GM12878 (cell line): ENCODE measurements at regions not wholly inside any gene's neighbourhood (a gene's known extent, or its start where the extent isn't known, plus 50 kb on each side); places are given as distances from the start of the nearest gene placed in this dataset.

Experiments
- ATAC-seq: fragments of 200-7000 bp; cut with Tn5 transposase; 3 replicates; pipeline ENCODE4 v1.9.1; 2020; ENCODE audit warnings: mild to moderate bottlenecking, moderate library complexity
- BruUV-seq: library from RNA; stranded (reverse); fragments of 400-500 nt; replicated peaks from 2 replicates; lab custom pipeline; 2021; lab: Mats Ljungman, UMichigan
- CTCF ChIA-PET: fragments of 300-600 bp; sonication (Branson Sonifier 250); formaldehyde crosslinking; extraction: SDS; loops from one replicate; lab custom pipeline; 2021; ENCODE audit warnings: inconsistent platforms; lab: Yijun Ruan, JAX
- POLR2A ChIA-PET: fragments of 350-600 bp; formaldehyde crosslinking; extraction: SDS; loops from one replicate; lab custom pipeline; 2021; ENCODE audit warnings: inconsistent platforms; lab: Charles Lee
- RAD21 ChIA-PET: fragments of 300-600 bp; sonication (Branson Sonifier 250); formaldehyde crosslinking; loops from one replicate; lab custom pipeline; 2023; ENCODE audit warnings: antibody characterized with exemption; ENCODE audit not compliant: unreplicated experiment; lab: Charles Lee
- SMC1A ChIA-PET: fragments of 300-600 bp; sonication (Branson Sonifier 250); formaldehyde crosslinking; loops from one replicate; lab custom pipeline; 2023; ENCODE audit not compliant: unreplicated experiment, uncharacterized antibody; lab: Charles Lee
- DNase-seq: peaks from one replicate; pipeline ENCODE4 v3.0.0-alpha.2; 2011; ENCODE audit warnings: low read depth, low spot score
- FAIRE-seq: peaks from 3 replicates; lab custom pipeline; 2011; peaks lifted over from hg19 to GRCh38; lab: Jason Lieb, UNC
- H2AFZ ChIP-seq: 2 replicates; pipeline ENCODE4 v1.6.0; 2011; ENCODE audit warnings: low read depth, low read length, control low read depth; ENCODE audit not compliant: control insufficient read depth
- H3K27ac ChIP-seq: 2 replicates; pipeline ENCODE4 v1.5.1; 2011; ENCODE audit warnings: control low read depth; ENCODE audit not compliant: control insufficient read depth, insufficient read depth
- H3K27me3 ChIP-seq, 2 experiments: replicated peaks in 1 of 2; 2 replicates each; pipeline versions ENCODE4 v1.6.0 to v1.6.1; 2011; ENCODE audit warnings: low read length in 1 of 2; ENCODE audit not compliant: control insufficient read depth in 2 of 2, insufficient read depth in 2 of 2
- H3K36me3 ChIP-seq, 2 experiments: 2 replicates each; pipeline ENCODE4 v1.5.1; 2011; ENCODE audit warnings: low read length in 1 of 2; ENCODE audit not compliant: control insufficient read depth in 2 of 2, insufficient read depth in 2 of 2
- H3K4me1 ChIP-seq: 2 replicates; pipeline ENCODE4 v1.6.1; 2011; ENCODE audit warnings: mild to moderate bottlenecking, low read length, moderate library complexity, mixed read lengths; ENCODE audit not compliant: control insufficient read depth, insufficient read depth
- H3K4me2 ChIP-seq: 2 replicates; pipeline ENCODE4 v1.6.0; 2011; ENCODE audit warnings: control low read depth; ENCODE audit not compliant: control insufficient read depth, insufficient read depth
- H3K4me3 ChIP-seq: fragments of 200-600 bp; sonication (generic); 2 replicates; pipeline ENCODE4 v1.5.1; 2016
- H3K79me2 ChIP-seq: 2 replicates; pipeline ENCODE4 v1.6.0; 2011; ENCODE audit warnings: low read length; ENCODE audit not compliant: control insufficient read depth, insufficient read depth
- H3K9ac ChIP-seq: 2 replicates; pipeline ENCODE4 v1.8.0; 2011; ENCODE audit warnings: low read length, control low read depth, mixed read lengths; ENCODE audit not compliant: control insufficient read depth, insufficient read depth
- H3K9me3 ChIP-seq: replicated peaks from 3 replicates; pipeline ENCODE4 v1.5.1; 2011; ENCODE audit warnings: mild to moderate bottlenecking, low read length; ENCODE audit not compliant: control insufficient read depth, insufficient read depth
- H4K20me1 ChIP-seq: 2 replicates; pipeline ENCODE4 v1.6.0; 2011; ENCODE audit not compliant: control insufficient read depth, insufficient read depth
- CBX3 ChIP-seq: fragments of 200-600 bp; sonication (generic); IDR thresholded peaks from 2 replicates; pipeline ENCODE4 v1.6.1; 2016; ENCODE audit warnings: low read depth, borderline replicate concordance
- CREM ChIP-seq: IDR thresholded peaks from 2 replicates; pipeline ENCODE4 v1.6.1; 2014; ENCODE audit warnings: antibody characterized with exemption, low read depth
- EGR1 ChIP-seq, 2 experiments: IDR thresholded peaks; 1 replicate in 1 of 2; 2 replicates in 1 of 2; pipeline ENCODE4 v1.6.1; 2011 to 2012; ENCODE audit warnings: low read depth in 2 of 2, low read length in 2 of 2, borderline replicate concordance in 1 of 2, mild to moderate bottlenecking in 1 of 2, moderate library complexity in 1 of 2
- EZH2 ChIP-seq: IDR thresholded peaks from 2 replicates; pipeline ENCODE4 v1.6.1; 2012; ENCODE audit warnings: low read depth, mild to moderate bottlenecking, control low read depth, inconsistent platforms, low read length, borderline replicate concordance; ENCODE audit not compliant: control insufficient read depth
- FOS ChIP-seq: IDR thresholded peaks from 3 replicates; pipeline ENCODE4 v1.6.1; 2011; ENCODE audit warnings: borderline replicate concordance; ENCODE audit not compliant: insufficient read length; ENCODE audit errors: extremely low read depth
- GABPA ChIP-seq: IDR thresholded peaks from 2 replicates; pipeline ENCODE4 v1.6.1; 2014; ENCODE audit warnings: antibody characterized with exemption, low read depth, mild to moderate bottlenecking, inconsistent platforms
- HDAC2 ChIP-seq: fragments of 200-600 bp; sonication (generic); IDR thresholded peaks from 2 replicates; pipeline ENCODE4 v1.6.1; 2017
- USF2 ChIP-seq: IDR thresholded peaks from 2 replicates; pipeline ENCODE4 v1.6.1; 2011; ENCODE audit warnings: low read depth, low read length, improper control_type of control experiment, borderline replicate concordance
- ZBTB4 ChIP-seq: fragments of 450-650 bp; formaldehyde crosslinking; IDR thresholded peaks from 2 replicates; pipeline ENCODE4 v1.4.0; 2022; ENCODE audit warnings: mild to moderate bottlenecking, moderate library complexity
- ZNF217 ChIP-seq: fragments of 450-650 bp; IDR thresholded peaks from 2 replicates; pipeline ENCODE4 v1.6.1; 2017; ENCODE audit warnings: antibody characterized with exemption, mild to moderate bottlenecking
- ZNF274 ChIP-seq: IDR thresholded peaks from one replicate; pipeline ENCODE4 v1.8.0; 2011; ENCODE audit not compliant: insufficient read length, insufficient read depth
- WGBS: methylation state at CpG from one replicate; pipeline ENCODE4 v1.1.6; 2016; ENCODE audit warnings: low lambda C conversion rate; ENCODE audit not compliant: insufficient replicate concordance, insufficient coverage; ENCODE audit errors: missing lambda C conversion rate; 5-methylcytosine and 5-hydroxymethylcytosine counted together
- in situ Hi-C: fragments of 300-500 bp; cut with MboI; formaldehyde crosslinking; loops from 9 replicates; pipeline ENCODE4 v1.14.3; 2018; ENCODE audit warnings: mixed read lengths
- intact Hi-C: fragments of 100-400 bp; cut with micrococcal nuclease; formaldehyde crosslinking; loops from one replicate; pipeline ENCODE4 v1.14.2; 2022; ENCODE audit not compliant: unreplicated experiment

DNA sequence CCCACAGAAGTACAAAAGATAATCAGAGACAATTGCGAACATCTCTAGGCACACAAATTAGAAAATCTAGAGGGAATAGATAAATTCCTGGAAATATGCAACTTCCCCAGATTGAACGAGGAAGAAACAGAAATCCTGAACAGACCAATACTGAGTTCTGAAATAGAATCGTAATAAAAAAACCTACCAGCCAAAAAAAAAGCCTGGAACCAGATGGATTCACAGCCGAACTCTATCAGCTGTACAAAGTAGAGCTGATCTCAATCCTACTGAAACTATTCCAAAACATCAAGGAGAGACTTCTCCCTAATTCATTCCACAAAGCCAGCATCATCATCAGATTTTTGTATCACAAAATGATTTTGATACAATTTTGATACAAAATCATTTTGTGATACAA, 206.4 kb downstream of the REEP3 start:
- ChIA-PET CTCF (interaction anchor here (0.8 kb wide), 1 partner anchor 786 kb away, joined by 3 read pairs; no protein-coding TSS in a partner anchor), RAD21 (no interaction called here), POLR2A (no interaction called here), SMC1A (no interaction called here)
- Histone ChIP-seq H3K4me2 (no peak overlapping the region), H3K27ac (no peak overlapping the region), H3K9me3 (no peaks in the 10 kb centered on the region), H3K4me1 (no peaks in the 10 kb centered on the region), H3K36me3 (no peaks in the 10 kb centered on the region), H3K27me3 (no peaks in the 10 kb centered on the region; a peak in 1 of 4 replicates), H3K79me2 (no peaks in the 10 kb centered on the region), H3K9ac (no peak overlapping the region), H2AFZ (no peak overlapping the region), H4K20me1 (no peaks in the 10 kb centered on the region), H3K4me3 (no peak overlapping the region)
- no peak for FAIRE-seq
- no peak for DNase-seq
- 50% methylated on average over 4 of the region's 4 CpGs for WGBS
- no peak for ATAC-seq
- TF ChIP-seq ZNF274, result no peak
- no peak for TF ChIP-seq USF2
- no peak for TF ChIP-seq HDAC2
- TF ChIP-seq GABPA, result no peak
- intact Hi-C loops (loop anchor here (10.0 kb wide), 2 partner anchors 193 to 1133 kb away; no protein-coding TSS in a partner anchor), in situ Hi-C loops (no loop called here)
- no TSS peak for BruUV-seq

- Histone ChIP-seq H3K9ac (no peak overlapping the region), H3K4me2 (no peak overlapping the region), H3K4me3 (no peak overlapping the region), H2AFZ (no peak overlapping the region), H4K20me1 (no peaks in the 10 kb centered on the region), H3K36me3 (no peaks in the 10 kb centered on the region), H3K79me2 (no peaks in the 10 kb centered on the region), H3K27me3 (no peaks in the 10 kb centered on the region), H3K4me1 (no peaks in the 10 kb centered on the region), H3K27ac (no peak overlapping the region), H3K9me3 (no peaks in the 10 kb centered on the region)
- FAIRE-seq, result no peak
- BruUV-seq, result no TSS peak
- POLR2A ChIA-PET, result no interaction called here
- no peak for ATAC-seq
- WGBS, result 42% methylated on average over 3 of the region's 3 CpGs
- RAD21 ChIA-PET, result no interaction called here
- in situ Hi-C loops (no loop called here), intact Hi-C loops (no loop called here)
- DNase-seq, result no peak
- SMC1A ChIA-PET, result interaction anchor here (1.3 kb wide), 1 partner anchor 15 kb away, joined by 4 read pairs; no protein-coding TSS in a partner anchor
- CTCF ChIA-PET, result no interaction called here
- no peak for TF ChIP-seq EZH2
- no peak for TF ChIP-seq ZBTB4 (CRISPR knock-in tag)
- no peak for TF ChIP-seq EGR1 (IDR thresholded peaks at IDR 0.05; ENCODE audit: borderline replicate concordance in 1 of 2, low read depth in 2 of 2, low read length in 2 of 2)
- TF ChIP-seq FOS, result no peak
- no peak for TF ChIP-seq ZNF274
- TF ChIP-seq CBX3, result no peak
- no peak for TF ChIP-seq CREM
- no peak for TF ChIP-seq ZNF217
Observed at GRCh38 chr10:63735305-63735704, 214.1 kb downstream of the REEP3 start.
